Activated CD8-positive, alpha-beta memory T cell treated with anti-CD3 and anti-CD28 coated beads for 48 hours (primary cell): ENCODE measurements at regions not wholly inside any gene's neighbourhood (a gene's known extent, or its start where the extent isn't known, plus 50 kb on each side); places are given as distances from the start of the nearest gene placed in this dataset.
"Not testable (repeated sequence)": the region's sequence is repeated elsewhere in the genome, so short reads cannot be mapped to it uniquely, and the experiment has no call there.

Source experiments
- DNase-seq, 3 experiments: peaks; one replicate each; pipeline ENCODE4 v3.0.0-alpha.2; 2020; ENCODE audit warnings: low read depth in 2 of 3, low spot score in 2 of 3

GRCh38 chr6:144359783-144360182 is 74.6 kb downstream of the UTRN start:
- no peak for DNase-seq

- no peak for DNase-seq
Observed at GRCh38 chr6:144360401-144360800, 75.3 kb downstream of the UTRN start.

GRCh38 chr6:144361016-144361415 is 75.9 kb downstream of the UTRN start:
- DNase-seq, result no peak

GRCh38 chr6:144362042-144363018 is 77.2 kb downstream of the UTRN start:
- DNase-seq, result no peak

GRCh38 chr6:144364208-144364720 is 79.1 kb downstream of the UTRN start:
- no peak for DNase-seq

- DNase-seq, result no peak
Observed at GRCh38 chr6:144364782-144365181, 79.6 kb downstream of the UTRN start.

GRCh38 chr6:144365271-144365670 is 80.1 kb downstream of the UTRN start:
- no peak for DNase-seq

- DNase-seq, result not testable (repeated sequence)
Observed at GRCh38 chr6:144369696-144370095, 84.6 kb downstream of the UTRN start.

- no peak for DNase-seq
Observed at GRCh38 chr6:144372116-144372515, 87.0 kb downstream of the UTRN start.

GRCh38 chr6:144372611-144373594 is 87.8 kb downstream of the UTRN start:
- DNase-seq, result no peak

GRCh38 chr6:144374525-144374924 is 89.4 kb downstream of the UTRN start:
- DNase-seq, result not testable (repeated sequence)

- DNase-seq, result no peak
Observed at GRCh38 chr6:144377586-144378210, 92.6 kb downstream of the UTRN start.

- no peak for DNase-seq
Observed at GRCh38 chr6:144378437-144378836, 93.3 kb downstream of the UTRN start.

- DNase-seq, result no peak
Observed at GRCh38 chr6:144379356-144379755, 94.2 kb downstream of the UTRN start.

GRCh38 chr6:144381499-144381898 is 96.4 kb downstream of the UTRN start:
- not testable (repeated sequence) for DNase-seq

GRCh38 chr6:144383336-144383735 is 98.2 kb downstream of the UTRN start:
- no peak for DNase-seq

GRCh38 chr6:144384427-144384826 is 99.3 kb downstream of the UTRN start:
- DNase-seq, result no peak

- DNase-seq, result not testable (repeated sequence)
Observed at GRCh38 chr6:144389474-144389873, 104.3 kb downstream of the UTRN start.

- no peak for DNase-seq
Observed at GRCh38 chr6:144390202-144390601, 105.1 kb downstream of the UTRN start.

GRCh38 chr6:144390886-144391285 is 105.8 kb downstream of the UTRN start:
- no peak for DNase-seq

- DNase-seq, result no peak
Observed at GRCh38 chr6:144392536-144392935, 107.4 kb downstream of the UTRN start.
